ENCODE measurements at regions not wholly inside any gene's neighbourhood (a gene's known extent, or its start where the extent isn't known, plus 50 kb on each side); places are given as distances from the start of the nearest gene placed in this dataset.

- dilution Hi-C loops (cut with MboI; ENCODE audit: extremely low pct_ligation_motif_present, low sequenced_read_pairs), result no loop called here
- Histone ChIP-seq H3K9ac (ENCODE audit: control insufficient read depth, extremely low read depth, insufficient read depth, low read length) (no peak overlapping the region), H3K79me2 (ENCODE audit: control insufficient read depth, insufficient read depth, low read length) (no peaks in the 10 kb centered on the region), H3K4me1 (ENCODE audit: control insufficient read depth, extremely low read depth, insufficient read depth, low read length) (no peaks in the 10 kb centered on the region), H3K9me3 (ENCODE audit: control insufficient read depth, low read depth, low read length) (no peaks in the 10 kb centered on the region), H4K20me1 (ENCODE audit: control insufficient read depth, extremely low read depth, insufficient read depth, low read length) (no peaks in the 10 kb centered on the region), H3K4me3 (ENCODE audit: control insufficient read depth in 2 of 3, extremely low read depth in 1 of 3, insufficient read depth in 2 of 3, low read depth in 1 of 3, low read length in 3 of 3) (no peak overlapping the region), H3K27me3 (ENCODE audit: control insufficient read depth, extremely low read depth, insufficient read depth, low read length) (no peaks in the 10 kb centered on the region), H3K9me1 (ENCODE audit: control insufficient read depth, extremely low read depth, insufficient read depth, low read length) (no peaks in the 10 kb centered on the region), H3K36me3 (ENCODE audit: control insufficient read depth in 2 of 2, extremely low read depth in 1 of 2, insufficient read depth in 2 of 2, low read length in 2 of 2) (no peaks in the 10 kb centered on the region), H3K4me2 (ENCODE audit: control insufficient read depth, extremely low read depth, insufficient read depth, low read depth, low read length) (no peak overlapping the region), H3K27ac (ENCODE audit: control insufficient read depth, insufficient read depth, low read length) (no peak overlapping the region), H2AFZ (ENCODE audit: control insufficient read depth, low read length) (no peak overlapping the region)
- TF ChIP-seq EZH2 (IDR thresholded peaks at IDR 0.05; ENCODE audit: low read length) (no peak), CTCF (optimal IDR thresholded peaks at IDR 0.05 in 1 of 3, IDR thresholded peaks at IDR 0.05 in 1 of 3, conservative IDR thresholded peaks at IDR 0.05 in 1 of 3; ENCODE audit: extremely low read depth in 1 of 3, insufficient read depth in 2 of 3, low read length in 3 of 3) (no peak)
- FAIRE-seq (no peak), DNase-seq (ENCODE audit: low read depth, low spot score) (no peak)
Measured at GRCh38 chr5:162283609-162284008, 216.0 kb downstream of the GABRG2 start.

GRCh38 chr5:162288647-162289296 is 221.2 kb downstream of the GABRG2 start:
- Histone ChIP-seq H3K4me3 (ENCODE audit: control insufficient read depth in 2 of 3, extremely low read depth in 1 of 3, insufficient read depth in 2 of 3, low read depth in 1 of 3, low read length in 3 of 3) (no peak overlapping the region), H2AFZ (ENCODE audit: control insufficient read depth, low read length) (no peak overlapping the region), H4K20me1 (ENCODE audit: control insufficient read depth, extremely low read depth, insufficient read depth, low read length) (no peaks in the 10 kb centered on the region), H3K27me3 (ENCODE audit: control insufficient read depth, extremely low read depth, insufficient read depth, low read length) (no peaks in the 10 kb centered on the region), H3K27ac (ENCODE audit: control insufficient read depth, insufficient read depth, low read length) (no peak overlapping the region), H3K9me3 (ENCODE audit: control insufficient read depth, low read depth, low read length) (peaks cover 2% of the 10 kb centered on the region), H3K9me1 (ENCODE audit: control insufficient read depth, extremely low read depth, insufficient read depth, low read length) (no peaks in the 10 kb centered on the region), H3K4me2 (ENCODE audit: control insufficient read depth, extremely low read depth, insufficient read depth, low read depth, low read length) (no peak overlapping the region), H3K9ac (ENCODE audit: control insufficient read depth, extremely low read depth, insufficient read depth, low read length) (no peak overlapping the region), H3K36me3 (ENCODE audit: control insufficient read depth in 2 of 2, extremely low read depth in 1 of 2, insufficient read depth in 2 of 2, low read length in 2 of 2) (no peaks in the 10 kb centered on the region), H3K4me1 (ENCODE audit: control insufficient read depth, extremely low read depth, insufficient read depth, low read length) (no peaks in the 10 kb centered on the region), H3K79me2 (ENCODE audit: control insufficient read depth, insufficient read depth, low read length) (no peaks in the 10 kb centered on the region)
- dilution Hi-C loops (cut with MboI; ENCODE audit: extremely low pct_ligation_motif_present, low sequenced_read_pairs), result no loop called here
- FAIRE-seq (no peak), DNase-seq (ENCODE audit: low read depth, low spot score) (no peak)
- TF ChIP-seq EZH2 (IDR thresholded peaks at IDR 0.05; ENCODE audit: low read length) (no peak), CTCF (optimal IDR thresholded peaks at IDR 0.05 in 1 of 3, IDR thresholded peaks at IDR 0.05 in 1 of 3, conservative IDR thresholded peaks at IDR 0.05 in 1 of 3; ENCODE audit: extremely low read depth in 1 of 3, insufficient read depth in 2 of 3, low read length in 3 of 3) (no peak)

All from keratinocyte (primary cell).